K562 (cell line): ENCODE measurements at regions not wholly inside any gene's neighbourhood (a gene's known extent, or its start where the extent isn't known, plus 50 kb on each side); places are given as distances from the start of the nearest gene placed in this dataset.

ENCODE experiments used
- ATAC-seq: fragments of 200-7000 bp; cut with Tn5 transposase; 3 replicates; pipeline ENCODE4 v1.9.1; 2020; ENCODE audit warnings: moderate library complexity
- BruUV-seq: library from RNA; stranded (reverse); fragments of 400-500 nt; replicated peaks from 2 replicates; lab custom pipeline; 2021; lab: Mats Ljungman, UMichigan
- CTCF ChIA-PET: fragments of 300-600 bp; formaldehyde crosslinking; extraction: SDS; loops from one replicate; lab custom pipeline; 2021; ENCODE audit warnings: low intra/inter-chr PET ratio; lab: Yijun Ruan, JAX
- POLR2A ChIA-PET: fragments of 300-600, 350-650 bp; sonication (Branson Sonifier 250); formaldehyde crosslinking; extraction: SDS; loops from one replicate; lab custom pipeline; 2021; ENCODE audit warnings: antibody characterized with exemption, inconsistent platforms; lab: Yijun Ruan, JAX
- DNase-seq, 4 experiments: peaks; one replicate each; pipeline versions ENCODE4 v3.0.0 to v3.0.0-alpha.2; 2011 to 2018; ENCODE audit warnings: low spot score in 3 of 4, mixed read lengths in 3 of 4; ENCODE audit errors: extremely low read depth in 1 of 4
- FAIRE-seq: peaks from 2 replicates; lab custom pipeline; 2011; peaks lifted over from hg19 to GRCh38; lab: Jason Lieb, UNC
- H2AFZ ChIP-seq: 2 replicates; pipeline ENCODE4 v1.6.0; 2011; ENCODE audit warnings: low read depth, low read length, control low read depth, inconsistent platforms
- H3K27ac ChIP-seq: fragments of 200-600 bp; 3 replicates; pipeline ENCODE4 v1.8.0; 2011; ENCODE audit warnings: low read depth, mild to moderate bottlenecking, control low read depth, inconsistent platforms, low read length, moderate library complexity, mixed read lengths; ENCODE audit errors: extremely low read depth
- H3K27me3 ChIP-seq, 2 experiments: fragments of 300-600 bp in 1 of 2; 2 replicates in 1 of 2; 3 replicates in 1 of 2; pipeline versions ENCODE4 v1.6.0 to v1.8.0; 2011; ENCODE audit warnings: inconsistent platforms in 2 of 2, low read length in 2 of 2, mild to moderate bottlenecking in 1 of 2, mixed read lengths in 1 of 2, moderate library complexity in 1 of 2; ENCODE audit not compliant: control insufficient read depth in 2 of 2, insufficient read depth in 2 of 2
- H3K36me3 ChIP-seq: fragments of 300-600 bp; 3 replicates; pipeline ENCODE4 v1.8.0; 2011; ENCODE audit warnings: mild to moderate bottlenecking, low read length, inconsistent platforms; ENCODE audit not compliant: control insufficient read depth, insufficient read depth
- H3K4me1 ChIP-seq, 2 experiments: fragments of 200-600 bp in 1 of 2; replicated peaks in 1 of 2; 2 replicates in 1 of 2; 3 replicates in 1 of 2; pipeline versions ENCODE4 v1.5.1 to v1.8.0; 2011; ENCODE audit warnings: inconsistent platforms in 2 of 2, low read length in 2 of 2, mild to moderate bottlenecking in 1 of 2, mixed read lengths in 1 of 2, moderate library complexity in 1 of 2; ENCODE audit not compliant: control insufficient read depth in 2 of 2, insufficient read depth in 2 of 2
- H3K4me2 ChIP-seq: 2 replicates; pipeline ENCODE4 v1.6.1; 2011; ENCODE audit warnings: low read length, control low read depth, inconsistent platforms, mixed read lengths; ENCODE audit not compliant: insufficient read depth
- H3K4me3 ChIP-seq: fragments of 200-600 bp; sonication (generic), shearing (Covaris generic); 2 replicates; pipeline ENCODE4 v1.5.1; 2016; ENCODE audit warnings: control low read depth, inconsistent platforms
- H3K79me2 ChIP-seq: fragments of 200-600 bp; 3 replicates; pipeline ENCODE4 v1.8.0; 2011; ENCODE audit warnings: low read length, inconsistent platforms; ENCODE audit not compliant: control insufficient read depth, insufficient read depth
- H3K9ac ChIP-seq, 2 experiments: 2 replicates each; pipeline versions ENCODE4 v1.6.0 to v1.6.1; 2011; ENCODE audit warnings: low read depth in 2 of 2, low read length in 2 of 2, control low read depth in 1 of 2, inconsistent platforms in 1 of 2, mild to moderate bottlenecking in 1 of 2, mixed read lengths in 1 of 2; ENCODE audit not compliant: insufficient read depth in 1 of 2
- H3K9me1 ChIP-seq: one replicate; pipeline ENCODE4 v1.6.0; 2011; ENCODE audit warnings: inconsistent platforms, mild to moderate bottlenecking, low read length, moderate library complexity; ENCODE audit not compliant: control insufficient read depth, insufficient read depth
- H3K9me3 ChIP-seq: replicated peaks from 2 replicates; pipeline ENCODE4 v1.5.1; 2011; ENCODE audit warnings: low read depth, low read length, inconsistent platforms; ENCODE audit not compliant: control insufficient read depth, insufficient read depth
- H4K20me1 ChIP-seq: replicated peaks from 2 replicates; pipeline ENCODE4 v1.6.1; 2011; ENCODE audit warnings: low read length, inconsistent platforms, mixed read lengths; ENCODE audit not compliant: control insufficient read depth, insufficient read depth
- ATF1 ChIP-seq, 2 experiments: fragments of 450-650 bp in 1 of 2; IDR thresholded peaks; 2 replicates each; pipeline ENCODE4 v1.6.1; 2016; ENCODE audit warnings: missing compliant biosample characterization in 1 of 2, missing genetic modification characterization in 1 of 2
- ETV5 ChIP-seq: sonication (generic); formaldehyde crosslinking; IDR thresholded peaks from 2 replicates; pipeline ENCODE4 v1.4.0; 2020; ENCODE audit warnings: low read depth, mild to moderate bottlenecking, missing genetic modification reagents
- FOXK2 ChIP-seq, 2 experiments: fragments of 450-650 bp; IDR thresholded peaks in 1 of 2; conservative IDR thresholded peaks in 1 of 2; 2 replicates each; pipeline ENCODE4 v1.6.1; 2016; ENCODE audit warnings: low read depth in 2 of 2, mild to moderate bottlenecking in 1 of 2
- IRF1 ChIP-seq: sonication (generic); formaldehyde crosslinking; IDR thresholded peaks from 2 replicates; pipeline ENCODE4 v1.8.0; 2022; ENCODE audit warnings: missing genetic modification reagents, mild to moderate bottlenecking, borderline replicate concordance
- NELFE ChIP-seq: IDR thresholded peaks from 2 replicates; pipeline ENCODE4 v1.6.1; 2011; ENCODE audit warnings: mild to moderate bottlenecking; ENCODE audit not compliant: insufficient read depth, insufficient read length
- NR4A1 ChIP-seq, 2 experiments: fragments of 250-450 bp in 1 of 2; fragments of 450-650 bp in 1 of 2; sonication (Bioruptor Pico) in 1 of 2; IDR thresholded peaks; 2 replicates each; pipeline versions ENCODE4 v1.4.0 to v1.6.1; 2016 to 2020; ENCODE audit warnings: mild to moderate bottlenecking in 2 of 2, missing compliant biosample characterization in 1 of 2, missing genetic modification characterization in 1 of 2, moderate library complexity in 1 of 2
- SMAD2 ChIP-seq: fragments of 150-350 bp; IDR thresholded peaks from 2 replicates; pipeline ENCODE4 v1.6.1; 2014; ENCODE audit warnings: low read depth, mild to moderate bottlenecking, low read length
- ZBTB1 ChIP-seq: sonication (generic); formaldehyde crosslinking; IDR thresholded peaks from 2 replicates; pipeline ENCODE4 v1.8.1; 2023; ENCODE audit warnings: missing genetic modification reagents, low read depth, mild to moderate bottlenecking, borderline replicate concordance
- ZBTB26 ChIP-seq: fragments of 450-650 bp; formaldehyde crosslinking; IDR thresholded peaks from 2 replicates; pipeline ENCODE4 v1.4.0; 2022; ENCODE audit warnings: missing genetic modification characterization
- WGBS: fragments of 100-300 bp; shearing (Covaris generic); methylation state at CpG from one replicate; pipeline ENCODE4 v1.1.6; 2016; ENCODE audit warnings: low coverage, mixed read lengths; ENCODE audit not compliant: insufficient coverage; ENCODE audit errors: missing lambda C conversion rate; 5-methylcytosine and 5-hydroxymethylcytosine counted together
- in situ Hi-C: fragments of 300-500 bp; cut with MboI; formaldehyde crosslinking; loops from 4 replicates; pipeline ENCODE4 v1.15.0; 2018; ENCODE audit warnings: inconsistent platforms, mixed read lengths
- intact Hi-C: fragments of 100-400 bp; cut with micrococcal nuclease; formaldehyde crosslinking; loops from 2 replicates; pipeline ENCODE4 v1.14.2; 2022
- TF ChIP-seq, protein P1 (sequence below): sonication (generic); formaldehyde crosslinking; IDR thresholded peaks from 2 replicates; pipeline ENCODE4 v1.9.0; 2022; ENCODE audit warnings: mild to moderate bottlenecking, missing genetic modification reagents
- TF ChIP-seq, protein P2 (sequence below): fragments of 450-650 bp; IDR thresholded peaks from 2 replicates; pipeline ENCODE4 v1.6.1; 2016; ENCODE audit warnings: antibody characterized with exemption
- TF ChIP-seq, protein P3 (sequence below): sonication (generic); formaldehyde crosslinking; IDR thresholded peaks from 2 replicates; pipeline ENCODE4 v1.8.1; 2023; ENCODE audit warnings: missing genetic modification reagents, mild to moderate bottlenecking, borderline replicate concordance

- no peak for ATAC-seq
- CTCF ChIA-PET = no interaction called here
- no TSS peak for BruUV-seq
- H3K36me3 ChIP-seq = no peaks in the 10 kb centered on the region
- H3K9me1 ChIP-seq = no peaks in the 10 kb centered on the region
- no peaks in the 10 kb centered on the region for H3K9me3 ChIP-seq
- no peaks in the 10 kb centered on the region for H3K4me1 ChIP-seq
- no peaks in the 10 kb centered on the region for H3K27me3 ChIP-seq
- POLR2A ChIA-PET = no interaction called here
- no peak overlapping the region for H3K4me2 ChIP-seq
- intact Hi-C loops = no loop called here
- no peak for DNase-seq
- no peak overlapping the region for H2AFZ ChIP-seq
- H4K20me1 ChIP-seq = no peaks in the 10 kb centered on the region
- no peak overlapping the region for H3K4me3 ChIP-seq
- no peak overlapping the region for H3K27ac ChIP-seq
- in situ Hi-C loops = no loop called here
- FAIRE-seq = no peak
- 0% methylated on average over 2 of the region's 2 CpGs for WGBS
- H3K79me2 ChIP-seq = no peaks in the 10 kb centered on the region
- no peak overlapping the region for H3K9ac ChIP-seq
- TF ChIP-seq, protein P1, sequence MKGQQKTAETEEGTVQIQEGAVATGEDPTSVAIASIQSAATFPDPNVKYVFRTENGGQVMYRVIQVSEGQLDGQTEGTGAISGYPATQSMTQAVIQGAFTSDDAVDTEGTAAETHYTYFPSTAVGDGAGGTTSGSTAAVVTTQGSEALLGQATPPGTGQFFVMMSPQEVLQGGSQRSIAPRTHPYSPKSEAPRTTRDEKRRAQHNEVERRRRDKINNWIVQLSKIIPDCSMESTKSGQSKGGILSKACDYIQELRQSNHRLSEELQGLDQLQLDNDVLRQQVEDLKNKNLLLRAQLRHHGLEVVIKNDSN (CRISPR knock-in tag) = no peak
- TF ChIP-seq ATF1 (CRISPR knock-in tag; IDR thresholded peaks at IDR 0.05) (no peak), ATF1 (tag; IDR thresholded peaks at IDR 0.05) (no peak), ETV5 (CRISPR knock-in tag) (no peak), IRF1 (CRISPR knock-in tag) (no peak), NELFE (no peak), SMAD2 (no peak), ZBTB1 (no peak), FOXK2 (conservative IDR thresholded peaks at IDR 0.05 in 1 of 2, IDR thresholded peaks at IDR 0.05 in 1 of 2; ENCODE audit: low read depth in 2 of 2) (no peak), NR4A1 (CRISPR knock-in tag; IDR thresholded peaks at IDR 0.05) (no peak), NR4A1 (tag; IDR thresholded peaks at IDR 0.05) (no peak), ZBTB26 (no peak)
- TF ChIP-seq, protein P2, sequence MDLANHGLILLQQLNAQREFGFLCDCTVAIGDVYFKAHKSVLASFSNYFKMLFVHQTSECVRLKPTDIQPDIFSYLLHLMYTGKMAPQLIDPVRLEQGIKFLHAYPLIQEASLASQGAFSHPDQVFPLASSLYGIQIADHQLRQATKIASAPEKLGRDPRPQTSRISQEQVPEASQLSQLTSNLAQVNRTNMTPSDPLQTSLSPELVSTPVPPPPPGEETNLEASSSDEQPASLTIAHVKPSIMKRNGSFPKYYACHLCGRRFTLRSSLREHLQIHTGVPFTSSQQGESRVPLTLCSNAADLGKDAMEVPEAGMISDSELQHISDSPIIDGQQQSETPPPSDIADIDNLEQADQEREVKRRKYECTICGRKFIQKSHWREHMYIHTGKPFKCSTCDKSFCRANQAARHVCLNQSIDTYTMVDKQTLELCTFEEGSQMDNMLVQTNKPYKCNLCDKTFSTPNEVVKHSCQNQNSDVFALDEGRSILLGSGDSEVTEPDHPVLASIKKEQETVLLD = no peak
- TF ChIP-seq, protein P3, sequence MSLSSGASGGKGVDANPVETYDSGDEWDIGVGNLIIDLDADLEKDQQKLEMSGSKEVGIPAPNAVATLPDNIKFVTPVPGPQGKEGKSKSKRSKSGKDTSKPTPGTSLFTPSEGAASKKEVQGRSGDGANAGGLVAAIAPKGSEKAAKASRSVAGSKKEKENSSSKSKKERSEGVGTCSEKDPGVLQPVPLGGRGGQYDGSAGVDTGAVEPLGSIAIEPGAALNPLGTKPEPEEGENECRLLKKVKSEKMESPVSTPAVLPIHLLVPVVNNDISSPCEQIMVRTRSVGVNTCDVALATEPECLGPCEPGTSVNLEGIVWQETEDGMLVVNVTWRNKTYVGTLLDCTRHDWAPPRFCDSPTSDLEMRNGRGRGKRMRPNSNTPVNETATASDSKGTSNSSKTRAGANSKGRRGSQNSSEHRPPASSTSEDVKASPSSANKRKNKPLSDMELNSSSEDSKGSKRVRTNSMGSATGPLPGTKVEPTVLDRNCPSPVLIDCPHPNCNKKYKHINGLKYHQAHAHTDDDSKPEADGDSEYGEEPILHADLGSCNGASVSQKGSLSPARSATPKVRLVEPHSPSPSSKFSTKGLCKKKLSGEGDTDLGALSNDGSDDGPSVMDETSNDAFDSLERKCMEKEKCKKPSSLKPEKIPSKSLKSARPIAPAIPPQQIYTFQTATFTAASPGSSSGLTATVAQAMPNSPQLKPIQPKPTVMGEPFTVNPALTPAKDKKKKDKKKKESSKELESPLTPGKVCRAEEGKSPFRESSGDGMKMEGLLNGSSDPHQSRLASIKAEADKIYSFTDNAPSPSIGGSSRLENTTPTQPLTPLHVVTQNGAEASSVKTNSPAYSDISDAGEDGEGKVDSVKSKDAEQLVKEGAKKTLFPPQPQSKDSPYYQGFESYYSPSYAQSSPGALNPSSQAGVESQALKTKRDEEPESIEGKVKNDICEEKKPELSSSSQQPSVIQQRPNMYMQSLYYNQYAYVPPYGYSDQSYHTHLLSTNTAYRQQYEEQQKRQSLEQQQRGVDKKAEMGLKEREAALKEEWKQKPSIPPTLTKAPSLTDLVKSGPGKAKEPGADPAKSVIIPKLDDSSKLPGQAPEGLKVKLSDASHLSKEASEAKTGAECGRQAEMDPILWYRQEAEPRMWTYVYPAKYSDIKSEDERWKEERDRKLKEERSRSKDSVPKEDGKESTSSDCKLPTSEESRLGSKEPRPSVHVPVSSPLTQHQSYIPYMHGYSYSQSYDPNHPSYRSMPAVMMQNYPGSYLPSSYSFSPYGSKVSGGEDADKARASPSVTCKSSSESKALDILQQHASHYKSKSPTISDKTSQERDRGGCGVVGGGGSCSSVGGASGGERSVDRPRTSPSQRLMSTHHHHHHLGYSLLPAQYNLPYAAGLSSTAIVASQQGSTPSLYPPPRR (CRISPR knock-in tag) = no peak
These were observed 142.6 kb downstream of the SATB1 start for GRCh38 chr3:18282507-18282906.
